Fibroblast of the aortic adventitia (primary cell): ENCODE measurements at regions not wholly inside any gene's neighbourhood (a gene's known extent, or its start where the extent isn't known, plus 50 kb on each side); places are given as distances from the start of the nearest gene placed in this dataset.
A peak's percentile ranks its signal among the peaks of the same experiment; 100 is the strongest.

Source experiments
- DNase-seq: peaks from one replicate; pipeline ENCODE4 v3.0.0-alpha.2; 2010; ENCODE audit warnings: low read depth
- H3K4me3 ChIP-seq: 2 replicates; pipeline ENCODE4 v1.5.1; 2011; ENCODE audit warnings: low read depth, mild to moderate bottlenecking, control low read depth, low read length, moderate library complexity
- CTCF ChIP-seq: IDR thresholded peaks from 2 replicates; pipeline ENCODE4 v1.5.1; 2011; ENCODE audit warnings: mild to moderate bottlenecking, low read length, control low read depth, inconsistent platforms; ENCODE audit not compliant: insufficient read depth

GRCh38 chr6:108734271-108734922 is 113.8 kb upstream of the ARMC2 start:
- DNase-seq: no peak
- no peak overlapping the region for H3K4me3 ChIP-seq
- TF ChIP-seq CTCF: no peak

DNA sequence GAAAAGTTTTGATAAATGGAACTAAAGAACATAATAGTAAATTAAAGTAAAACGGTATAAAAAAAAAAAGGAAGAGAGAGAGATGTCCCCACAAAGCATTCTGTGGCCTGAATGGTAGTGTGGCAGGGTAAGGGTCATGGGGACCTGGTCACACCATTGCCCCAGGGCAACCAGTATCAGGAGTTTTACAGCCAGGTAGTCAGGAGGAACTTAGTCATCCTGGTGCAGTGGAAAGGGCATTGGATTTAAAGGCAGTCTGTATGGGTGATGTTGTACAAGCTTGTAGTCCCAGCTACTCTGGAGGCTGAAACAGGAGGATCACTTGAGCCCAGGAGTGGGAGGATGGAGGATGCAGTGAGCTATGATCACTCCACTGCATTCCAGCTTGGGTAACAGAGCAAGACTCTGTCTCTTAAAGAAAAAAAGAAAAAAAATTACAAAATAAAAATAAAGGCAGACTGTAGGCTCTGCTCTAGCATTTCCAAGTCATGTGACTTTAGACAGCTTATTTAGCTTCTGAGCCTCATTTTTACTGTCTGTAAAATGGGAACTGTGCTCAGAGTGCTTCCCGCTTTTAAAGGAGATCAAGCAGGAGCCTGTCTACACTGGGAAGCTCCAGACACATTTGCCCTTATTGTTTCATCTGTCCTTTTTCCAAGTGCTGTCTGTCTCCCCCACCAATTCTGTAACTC is 112.8 kb upstream of the ARMC2 start:
- TF ChIP-seq CTCF: no peak
- H3K4me3 ChIP-seq: no peak overlapping the region
- DNase-seq: no peak

- DNase-seq: no peak
- no peak overlapping the region for H3K4me3 ChIP-seq
- TF ChIP-seq CTCF: no peak
Measured at GRCh38 chr6:108736002-108736361, 112.2 kb upstream of the ARMC2 start.

- peak; percentile 90 for DNase-seq
- H3K4me3 ChIP-seq: no peak overlapping the region
- TF ChIP-seq CTCF: no peak
Measured at GRCh38 chr6:108736832-108737231, 111.4 kb upstream of the ARMC2 start.

DNA sequence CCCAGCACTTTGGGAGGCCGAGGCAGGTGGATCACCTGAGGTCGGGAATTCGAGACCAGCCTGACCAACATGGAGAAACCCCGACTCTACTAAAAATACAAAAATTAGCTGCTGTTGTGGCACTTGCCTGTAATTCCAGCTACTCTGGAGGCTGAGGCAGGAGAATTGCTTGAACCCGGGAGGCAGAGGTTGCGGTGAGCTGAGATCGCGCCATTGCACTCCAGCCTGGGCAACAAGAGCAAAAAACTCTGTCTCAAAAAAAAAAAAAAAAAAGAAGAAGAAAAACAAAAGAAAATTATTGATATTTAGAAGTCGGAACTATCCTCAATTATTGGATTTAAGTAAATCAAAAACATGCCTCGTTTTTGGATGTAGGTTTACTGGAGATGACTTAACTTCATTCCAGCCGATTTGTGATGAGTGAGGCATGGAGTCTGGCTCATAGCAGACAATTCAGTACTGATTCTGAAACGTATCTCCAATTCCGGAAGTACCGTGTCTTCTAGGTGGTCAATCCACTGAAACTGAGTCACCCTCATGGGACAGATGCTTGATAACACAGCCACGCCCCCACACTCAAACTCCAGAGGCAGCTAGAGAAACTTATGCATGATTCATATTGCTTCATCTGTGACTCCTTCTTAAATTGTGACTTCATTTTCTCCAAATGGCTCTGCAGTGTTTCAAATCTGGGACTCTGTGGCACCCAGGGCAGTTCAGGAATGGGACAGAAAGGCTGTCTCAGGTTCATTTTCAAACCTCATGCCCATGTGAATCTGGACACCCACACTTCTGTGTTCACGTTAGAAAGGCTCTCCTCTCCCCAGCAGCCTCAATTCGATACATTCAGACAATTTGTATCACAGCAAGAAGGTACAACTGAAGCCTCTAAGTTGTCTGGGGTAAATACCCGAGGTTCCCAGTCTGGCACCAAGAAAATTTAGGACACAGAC is 110.4 kb upstream of the ARMC2 start:
- H3K4me3 ChIP-seq: peak overlapping the region; percentile 22
- DNase-seq: peak; percentile 98
- no peak for TF ChIP-seq CTCF

DNA sequence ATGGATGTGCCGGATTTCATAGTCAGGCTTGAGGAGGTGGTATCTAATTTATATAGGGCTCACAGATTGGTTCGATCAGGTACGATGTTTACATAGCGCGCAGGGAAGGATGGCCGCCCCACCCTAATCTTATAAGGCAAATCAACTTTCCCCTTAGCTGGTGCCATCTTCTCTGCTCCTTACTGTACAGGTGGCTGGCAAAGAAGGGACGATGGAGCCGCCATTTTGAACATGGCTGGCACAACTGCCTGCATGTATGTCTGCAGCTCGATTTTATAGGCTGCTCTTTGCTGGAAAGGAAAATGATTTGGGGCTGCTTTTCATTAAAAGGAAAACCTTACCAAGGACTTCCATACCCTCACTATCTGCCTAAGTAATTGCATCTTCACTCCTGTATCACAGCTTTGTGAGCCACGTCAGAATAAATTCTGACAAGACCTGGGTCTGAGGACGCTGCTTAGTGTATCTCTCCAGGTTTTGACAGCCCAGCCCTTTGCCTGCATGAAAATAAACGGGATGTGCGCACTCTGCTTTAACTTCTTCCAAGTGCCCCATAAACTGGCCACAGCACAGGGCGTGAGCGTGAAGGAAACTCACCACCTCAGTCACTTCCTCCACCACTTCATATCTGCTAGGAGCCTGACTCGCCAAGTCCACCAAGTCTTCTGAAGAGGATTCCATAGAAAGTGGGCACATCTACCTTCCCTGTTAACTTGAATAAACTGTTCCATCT is 109.4 kb upstream of the ARMC2 start:
- TF ChIP-seq CTCF: no peak
- DNase-seq: no peak
- peak overlapping the region; percentile 22 for H3K4me3 ChIP-seq
